Gastroesophageal sphincter (tissue), 4 donors: ENCODE measurements at regions not wholly inside any gene's neighbourhood (a gene's known extent, or its start where the extent isn't known, plus 50 kb on each side); places are given as distances from the start of the nearest gene placed in this dataset.

Experiments used
- ATAC-seq: fragments of 150-250 bp; one replicate; pipeline ENCODE4 v1.9.1; 2016; ENCODE audit warnings: mild to moderate bottlenecking, moderate library complexity
- H3K27ac ChIP-seq, 4 donors: fragments of 200-600 bp; sonication (generic) in 3 of 4; 1 replicate in 3 of 4; 2 replicates in 1 of 4; pipeline ENCODE4 v1.5.1; 2016 to 2019
- H3K27me3 ChIP-seq: fragments of 200-600 bp; sonication (generic); one replicate; pipeline ENCODE4 v1.5.1; 2019
- H3K36me3 ChIP-seq, 2 donors: fragments of 200-600 bp; sonication (generic); one replicate each; pipeline ENCODE4 v1.5.1; 2019; ENCODE audit warnings: control low read depth in 1 of 2
- H3K4me1 ChIP-seq, 3 donors: fragments of 200-600 bp; sonication (generic); 1 replicate in 2 of 3; 2 replicates in 1 of 3; pipeline ENCODE4 v1.5.1; 2016 to 2019; ENCODE audit warnings: control low read depth in 2 of 3
- H3K4me3 ChIP-seq, 2 donors: fragments of 200-600 bp; sonication (generic); one replicate each; pipeline ENCODE4 v1.5.1; 2019; ENCODE audit warnings: mild to moderate bottlenecking in 1 of 2, moderate library complexity in 1 of 2
- H3K9me3 ChIP-seq, 3 donors: fragments of 200-600 bp; sonication (generic); one replicate each; pipeline ENCODE4 v1.5.1; 2017 to 2019; ENCODE audit warnings: control low read depth in 2 of 3
- EP300 ChIP-seq: sonication (generic); formaldehyde crosslinking; IDR thresholded peaks from one replicate; pipeline ENCODE4 v1.6.1; 2017; ENCODE audit warnings: antibody characterized with exemption, mild to moderate bottlenecking
- POLR2A ChIP-seq, 2 donors: fragments of 450-650 bp; IDR thresholded peaks; one replicate each; pipeline ENCODE4 v1.6.1; 2017; ENCODE audit warnings: antibody characterized with exemption in 2 of 2, mild to moderate bottlenecking in 2 of 2, moderate library complexity in 1 of 2
- POLR2AphosphoS5 ChIP-seq: sonication (generic); formaldehyde crosslinking; IDR thresholded peaks from one replicate; pipeline ENCODE4 v1.6.1; 2017; ENCODE audit warnings: antibody characterized with exemption
- WGBS, 2 donors: methylation state at CpG; one replicate each; pipeline ENCODE4 v1.1.5; 2018; ENCODE audit warnings: low coverage in 1 of 2; 5-methylcytosine and 5-hydroxymethylcytosine counted together
- TF ChIP-seq, protein P1 (sequence below), 4 experiments: fragments of 200-600 bp in 2 of 4; fragments of 450-650 bp in 2 of 4; sonication (generic) in 1 of 4; IDR thresholded peaks; one replicate each; pipeline ENCODE4 v1.5.1; 2017 to 2019; ENCODE audit warnings: antibody characterized with exemption in 4 of 4, mild to moderate bottlenecking in 2 of 4, moderate library complexity in 2 of 4

GRCh38 chr6:14950970-14951276, 294.9 kb upstream of the JARID2 start:
- Histone ChIP-seq H3K27me3 (no peaks in the 10 kb centered on the region), H3K4me1 (no peaks in the 10 kb centered on the region), H3K4me3 (no peak overlapping the region), H3K36me3 (no peaks in the 10 kb centered on the region), H3K27ac (no peak overlapping the region), H3K9me3 (peaks cover 0 to 9% (median 0%) of the 10 kb centered on the region in 3 donors)
- no peak for ATAC-seq
- 57 to 84% methylated on average over 2 of the region's 2 CpGs for WGBS, 2 donors
- TF ChIP-seq, protein P1, sequence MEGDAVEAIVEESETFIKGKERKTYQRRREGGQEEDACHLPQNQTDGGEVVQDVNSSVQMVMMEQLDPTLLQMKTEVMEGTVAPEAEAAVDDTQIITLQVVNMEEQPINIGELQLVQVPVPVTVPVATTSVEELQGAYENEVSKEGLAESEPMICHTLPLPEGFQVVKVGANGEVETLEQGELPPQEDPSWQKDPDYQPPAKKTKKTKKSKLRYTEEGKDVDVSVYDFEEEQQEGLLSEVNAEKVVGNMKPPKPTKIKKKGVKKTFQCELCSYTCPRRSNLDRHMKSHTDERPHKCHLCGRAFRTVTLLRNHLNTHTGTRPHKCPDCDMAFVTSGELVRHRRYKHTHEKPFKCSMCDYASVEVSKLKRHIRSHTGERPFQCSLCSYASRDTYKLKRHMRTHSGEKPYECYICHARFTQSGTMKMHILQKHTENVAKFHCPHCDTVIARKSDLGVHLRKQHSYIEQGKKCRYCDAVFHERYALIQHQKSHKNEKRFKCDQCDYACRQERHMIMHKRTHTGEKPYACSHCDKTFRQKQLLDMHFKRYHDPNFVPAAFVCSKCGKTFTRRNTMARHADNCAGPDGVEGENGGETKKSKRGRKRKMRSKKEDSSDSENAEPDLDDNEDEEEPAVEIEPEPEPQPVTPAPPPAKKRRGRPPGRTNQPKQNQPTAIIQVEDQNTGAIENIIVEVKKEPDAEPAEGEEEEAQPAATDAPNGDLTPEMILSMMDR (IDR thresholded peaks at IDR 0.05): no peak
- no peak for TF ChIP-seq POLR2AphosphoS5
- no peak for TF ChIP-seq EP300
- TF ChIP-seq POLR2A (IDR thresholded peaks at IDR 0.05): no peak

DNA sequence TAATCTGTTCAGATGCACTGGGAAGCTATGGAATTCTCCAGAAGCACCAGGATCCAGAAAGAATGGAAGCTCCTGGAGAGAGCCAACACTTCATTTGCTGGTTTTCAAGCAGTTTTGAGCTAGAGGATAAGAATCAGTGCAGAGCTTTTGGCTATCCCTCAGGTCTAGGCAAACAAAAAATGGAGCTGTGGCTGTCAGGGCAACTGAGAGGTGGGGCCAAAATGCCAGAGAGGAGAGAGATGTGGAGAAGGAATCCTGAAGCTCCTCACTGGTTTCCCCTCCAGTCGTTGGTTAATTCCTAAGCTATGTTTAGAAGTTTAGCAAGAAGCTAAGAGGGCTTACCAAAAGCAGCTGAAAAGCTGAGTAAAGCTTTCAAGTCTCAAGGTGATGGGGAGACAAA, 294.2 kb upstream of the JARID2 start:
- H3K27me3 ChIP-seq: no peaks in the 10 kb centered on the region
- H3K4me3 ChIP-seq: no peak overlapping the region
- H3K4me1 ChIP-seq: no peaks in the 10 kb centered on the region
- H3K9me3 ChIP-seq: peaks cover 0 to 9% (median 0%) of the 10 kb centered on the region in 3 donors
- no peak for ATAC-seq
- TF ChIP-seq EP300 (no peak), POLR2A (IDR thresholded peaks at IDR 0.05) (no peak), POLR2AphosphoS5 (no peak)
- TF ChIP-seq, protein P1 (IDR thresholded peaks at IDR 0.05): no peak
- no peaks in the 10 kb centered on the region for H3K36me3 ChIP-seq
- WGBS, 2 donors: 36 to 45% methylated on average over 1 of the region's 1 CpG
- no peak overlapping the region for H3K27ac ChIP-seq

DNA sequence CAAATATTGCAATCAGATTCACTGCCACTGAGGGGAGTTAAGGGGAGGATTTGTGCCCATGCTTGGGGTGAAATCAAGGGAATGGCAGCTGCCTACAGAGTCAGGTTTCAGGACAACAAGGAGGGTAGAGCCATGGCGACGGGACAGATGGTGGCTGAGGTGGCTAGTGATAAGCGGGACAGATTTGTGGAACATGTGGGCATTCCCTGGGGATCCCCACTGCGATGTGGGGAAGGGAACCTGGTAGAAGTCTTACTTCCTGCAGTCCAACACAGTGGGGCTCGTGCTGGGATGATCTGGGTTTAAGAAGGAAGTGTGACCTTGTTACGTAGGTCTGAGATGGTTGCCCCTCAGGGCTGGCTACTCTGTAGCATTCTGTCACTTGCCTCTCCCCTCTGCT, 292.0 kb upstream of the JARID2 start:
- 86 to 97% methylated on average over 5 to 6 of the region's 6 CpGs for WGBS, 2 donors

DNA sequence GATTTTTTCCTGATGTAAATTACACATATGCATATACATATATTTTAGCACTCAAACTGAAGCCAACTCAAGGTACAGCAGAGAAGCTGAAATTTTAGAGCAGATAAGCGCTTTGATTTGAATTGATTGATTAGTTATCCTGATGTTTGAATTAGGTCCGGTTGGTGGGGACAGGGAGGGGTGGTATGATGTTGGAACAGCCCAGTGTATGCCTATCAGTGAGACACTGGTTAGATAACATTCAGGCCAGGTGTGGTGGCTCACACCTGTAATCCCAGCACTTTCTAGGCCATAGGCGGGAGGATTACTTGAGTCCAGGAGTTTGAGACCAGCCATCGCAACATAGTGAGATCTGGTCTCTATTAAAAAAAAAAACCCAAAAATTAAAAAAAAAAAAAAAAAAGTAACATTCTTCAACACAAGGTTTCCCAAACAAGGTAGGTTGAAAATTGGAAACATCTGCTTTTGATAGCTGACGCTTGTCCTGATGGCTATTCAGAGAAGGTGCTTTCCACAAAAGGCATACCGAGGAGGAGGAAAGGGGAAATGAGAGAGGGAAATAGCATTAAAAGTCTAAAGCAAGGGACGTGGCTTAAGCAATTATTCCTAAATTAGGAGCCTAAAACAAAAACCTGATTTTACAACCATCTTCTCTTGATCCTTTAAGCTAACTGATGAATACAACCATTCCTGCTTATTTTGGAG, 288.4 kb upstream of the JARID2 start:
- no peak for ATAC-seq
- H3K4me1 ChIP-seq: no peaks in the 10 kb centered on the region
- H3K4me3 ChIP-seq: no peak overlapping the region
- no peak overlapping the region for H3K27ac ChIP-seq
- no peaks in the 10 kb centered on the region for H3K27me3 ChIP-seq
- WGBS, 2 donors: 75 to 82% methylated on average over 5 to 7 of the region's 7 CpGs
- H3K9me3 ChIP-seq: peaks cover 0 to 9% (median 0%) of the 10 kb centered on the region in 3 donors
- no peak for TF ChIP-seq POLR2AphosphoS5
- TF ChIP-seq, protein P1 (IDR thresholded peaks at IDR 0.05): no peak
- TF ChIP-seq EP300: no peak
- no peak for TF ChIP-seq POLR2A (IDR thresholded peaks at IDR 0.05)
- no peaks in the 10 kb centered on the region for H3K36me3 ChIP-seq

More for the DNA sequence above, 292.0 kb upstream of the JARID2 start:
- Histone ChIP-seq H3K4me3 (no peak overlapping the region), H3K36me3 (no peaks in the 10 kb centered on the region), H3K27me3 (no peaks in the 10 kb centered on the region), H3K9me3 (peaks cover 0 to 9% (median 0%) of the 10 kb centered on the region in 3 donors), H3K4me1 (no peaks in the 10 kb centered on the region), H3K27ac (no peak overlapping the region)
- TF ChIP-seq POLR2AphosphoS5: no peak
- TF ChIP-seq, protein P1 (IDR thresholded peaks at IDR 0.05): no peak
- no peak for TF ChIP-seq POLR2A (IDR thresholded peaks at IDR 0.05)
- no peak for ATAC-seq

DNA sequence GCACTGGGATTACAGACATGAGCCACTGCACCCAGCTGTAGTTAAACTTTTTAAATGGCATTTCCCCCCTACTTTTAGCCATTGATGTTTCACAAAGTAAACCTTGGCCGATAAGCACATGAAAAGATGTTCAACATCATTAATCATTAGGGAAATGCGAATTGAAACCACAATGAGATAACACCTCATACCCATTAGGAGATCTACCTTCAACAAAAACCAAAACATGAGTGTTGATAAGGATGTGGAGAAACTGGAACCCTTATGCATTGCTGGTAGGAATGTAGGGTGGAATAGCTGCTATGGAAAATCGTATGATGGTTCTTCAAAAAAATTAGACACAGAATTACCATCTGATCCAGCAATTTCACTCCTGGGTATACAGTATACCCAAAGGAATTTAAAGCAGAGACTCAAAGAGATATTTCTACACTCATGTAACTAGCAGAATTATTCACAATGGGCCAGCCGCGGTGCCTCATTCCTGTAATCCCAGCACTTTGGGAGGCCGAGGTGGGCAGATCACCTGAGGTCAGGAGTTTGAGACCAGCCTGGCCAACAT, 286.5 kb upstream of the JARID2 start:
- no peaks in the 10 kb centered on the region for H3K27me3 ChIP-seq
- TF ChIP-seq POLR2AphosphoS5 (no peak), POLR2A (IDR thresholded peaks at IDR 0.05) (no peak), EP300 (no peak)
- TF ChIP-seq, protein P1 (IDR thresholded peaks at IDR 0.05): no peak
- no peaks in the 10 kb centered on the region for H3K4me1 ChIP-seq
- ATAC-seq: no peak
- 80 to 91% methylated on average over 5 to 6 of the region's 6 CpGs for WGBS, 2 donors
- no peak overlapping the region for H3K27ac ChIP-seq
- H3K4me3 ChIP-seq: no peak overlapping the region
- H3K36me3 ChIP-seq: no peaks in the 10 kb centered on the region
- peaks cover 0 to 6% (median 0%) of the 10 kb centered on the region in 3 donors for H3K9me3 ChIP-seq
